HUES6 (cell line): ENCODE measurements at regions not wholly inside any gene's neighbourhood (a gene's known extent, or its start where the extent isn't known, plus 50 kb on each side); places are given as distances from the start of the nearest gene placed in this dataset.
"Not testable (repeated sequence)": the region's sequence is repeated elsewhere in the genome, so short reads cannot be mapped to it uniquely, and the experiment has no call there.

Source experiments
- H3K27ac ChIP-seq: 2 replicates; pipeline ENCODE4 v1.7.0; 2013; ENCODE audit warnings: low read depth, mild to moderate bottlenecking, low read length, inconsistent platforms
- H3K27me3 ChIP-seq: 2 replicates; pipeline ENCODE4 v1.6.1; 2013; ENCODE audit warnings: low read length; ENCODE audit not compliant: control insufficient read depth, insufficient read depth
- H3K36me3 ChIP-seq: 2 replicates; pipeline ENCODE4 v1.6.1; 2013; ENCODE audit warnings: low read length; ENCODE audit not compliant: control insufficient read depth, insufficient read depth
- H3K4me1 ChIP-seq: 2 replicates; pipeline ENCODE4 v1.6.1; 2013; ENCODE audit warnings: low read length; ENCODE audit not compliant: control insufficient read depth, insufficient read depth
- H3K4me3 ChIP-seq: 2 replicates; pipeline ENCODE4 v1.5.1; 2013; ENCODE audit warnings: low read depth, low read length
- H3K9ac ChIP-seq: one replicate; pipeline ENCODE4 v1.6.1; 2013; ENCODE audit warnings: mild to moderate bottlenecking, low read length
- H3K9me3 ChIP-seq: 2 replicates; pipeline ENCODE4 v1.6.1; 2013; ENCODE audit warnings: low read depth, low read length; ENCODE audit not compliant: control insufficient read depth, insufficient read depth

GRCh38 chr2:122341007-122341406, 585.6 kb downstream of the TSN start:
- H3K9me3 ChIP-seq, result no peaks in the 10 kb centered on the region
- H3K27me3 ChIP-seq, result no peaks in the 10 kb centered on the region
- H3K9ac ChIP-seq, result no peak overlapping the region
- H3K27ac ChIP-seq, result no peak overlapping the region
- H3K4me3 ChIP-seq, result no peak overlapping the region
- no peaks in the 10 kb centered on the region for H3K4me1 ChIP-seq
- H3K36me3 ChIP-seq, result no peaks in the 10 kb centered on the region

- not testable (repeated sequence) for H3K27ac ChIP-seq, H3K36me3 ChIP-seq, H3K9ac ChIP-seq, H3K27me3 ChIP-seq, H3K4me1 ChIP-seq, H3K9me3 ChIP-seq, H3K4me3 ChIP-seq
These were observed 596.7 kb downstream of the TSN start for GRCh38 chr2:122352151-122352550.

- H3K27ac ChIP-seq, result no peak overlapping the region
- no peak overlapping the region for H3K4me3 ChIP-seq
- no peak overlapping the region for H3K9ac ChIP-seq
- no peaks in the 10 kb centered on the region for H3K4me1 ChIP-seq
- H3K27me3 ChIP-seq, result no peaks in the 10 kb centered on the region
- H3K36me3 ChIP-seq, result no peaks in the 10 kb centered on the region
- no peaks in the 10 kb centered on the region for H3K9me3 ChIP-seq
These were observed 602.5 kb downstream of the TSN start for GRCh38 chr2:122357998-122358397.

- no peaks in the 10 kb centered on the region for H3K9me3 ChIP-seq
- H3K27me3 ChIP-seq, result no peaks in the 10 kb centered on the region
- no peak overlapping the region for H3K27ac ChIP-seq
- no peak overlapping the region for H3K4me3 ChIP-seq
- no peaks in the 10 kb centered on the region for H3K36me3 ChIP-seq
- no peak overlapping the region for H3K9ac ChIP-seq
- H3K4me1 ChIP-seq, result no peaks in the 10 kb centered on the region
These were observed 603.3 kb downstream of the TSN start for GRCh38 chr2:122358729-122359128.

GRCh38 chr2:122363885-122364284, 608.4 kb downstream of the TSN start:
- no peaks in the 10 kb centered on the region for H3K4me1 ChIP-seq
- H3K4me3 ChIP-seq, result no peak overlapping the region
- no peaks in the 10 kb centered on the region for H3K27me3 ChIP-seq

GRCh38 chr2:122366427-122366826, 611.0 kb downstream of the TSN start:
- Histone ChIP-seq H3K27ac (no peak overlapping the region), H3K36me3 (no peaks in the 10 kb centered on the region), H3K4me3 (no peak overlapping the region), H3K9me3 (peaks cover 1% of the 10 kb centered on the region; the same call in 1 of the 2 replicates), H3K4me1 (no peaks in the 10 kb centered on the region), H3K27me3 (no peaks in the 10 kb centered on the region), H3K9ac (no peak overlapping the region)

More at GRCh38 chr2:122363885-122364284, 608.4 kb downstream of the TSN start:
- H3K9me3 ChIP-seq, result no peaks in the 10 kb centered on the region
- no peaks in the 10 kb centered on the region for H3K36me3 ChIP-seq
- H3K27ac ChIP-seq, result no peak overlapping the region
- no peak overlapping the region for H3K9ac ChIP-seq

GRCh38 chr2:122366969-122367645, 611.7 kb downstream of the TSN start:
- Histone ChIP-seq H3K27me3 (no peaks in the 10 kb centered on the region), H3K27ac (no peak overlapping the region), H3K4me3 (no peak overlapping the region), H3K9ac (no peak overlapping the region), H3K9me3 (peaks cover 3% of the 10 kb centered on the region; the same call in 1 of the 2 replicates), H3K4me1 (no peaks in the 10 kb centered on the region), H3K36me3 (no peaks in the 10 kb centered on the region)

GRCh38 chr2:122367646-122368010, 612.2 kb downstream of the TSN start:
- H3K4me3 ChIP-seq, result no peak overlapping the region
- H3K36me3 ChIP-seq, result no peaks in the 10 kb centered on the region
- no peak overlapping the region for H3K9ac ChIP-seq
- H3K9me3 ChIP-seq, result peaks cover 3% of the 10 kb centered on the region; the same call in 1 of the 2 replicates
- H3K4me1 ChIP-seq, result no peaks in the 10 kb centered on the region
- H3K27ac ChIP-seq, result no peak overlapping the region
- no peaks in the 10 kb centered on the region for H3K27me3 ChIP-seq

- no peak overlapping the region for H3K4me3 ChIP-seq
- no peak overlapping the region for H3K9ac ChIP-seq
- H3K36me3 ChIP-seq, result no peaks in the 10 kb centered on the region
- H3K27ac ChIP-seq, result no peak overlapping the region
- H3K4me1 ChIP-seq, result no peaks in the 10 kb centered on the region
- H3K9me3 ChIP-seq, result peaks cover 3% of the 10 kb centered on the region; the same call in 1 of the 2 replicates
- no peaks in the 10 kb centered on the region for H3K27me3 ChIP-seq
These were observed 613.3 kb downstream of the TSN start for GRCh38 chr2:122368576-122369243.

GRCh38 chr2:122378521-122378920, 623.1 kb downstream of the TSN start:
- Histone ChIP-seq H3K36me3 (no peaks in the 10 kb centered on the region), H3K4me3 (no peak overlapping the region), H3K27me3 (no peaks in the 10 kb centered on the region), H3K4me1 (no peaks in the 10 kb centered on the region), H3K9ac (no peak overlapping the region), H3K9me3 (no peaks in the 10 kb centered on the region), H3K27ac (no peak overlapping the region)

- H3K9ac ChIP-seq, result no peak overlapping the region
- no peak overlapping the region for H3K4me3 ChIP-seq
- no peaks in the 10 kb centered on the region for H3K36me3 ChIP-seq
- no peaks in the 10 kb centered on the region for H3K4me1 ChIP-seq
- no peak overlapping the region for H3K27ac ChIP-seq
- H3K27me3 ChIP-seq, result no peaks in the 10 kb centered on the region
- H3K9me3 ChIP-seq, result peaks cover 4% of the 10 kb centered on the region; the same call in 1 of the 2 replicates
These were observed 629.4 kb downstream of the TSN start for GRCh38 chr2:122384768-122385333.
